Pancreas (tissue), 10 donors: ENCODE measurements at regions not wholly inside any gene's neighbourhood (a gene's known extent, or its start where the extent isn't known, plus 50 kb on each side); places are given as distances from the start of the nearest gene placed in this dataset.

Source experiments
- ATAC-seq, 4 donors: fragments of 200-7000 bp; cut with Tn5 transposase; one replicate each; pipeline versions ENCODE4 v1.8.0 to v1.9.1; 2020; ENCODE audit warnings: mild to moderate bottlenecking in 4 of 4, moderate library complexity in 4 of 4
- DNase-seq, 6 donors: peaks; one replicate each; pipeline ENCODE4 v3.0.0-alpha.2; 2020
- FAIRE-seq: peaks from 2 replicates; lab custom pipeline; 2012; peaks lifted over from hg19 to GRCh38; lab: Jason Lieb, UNC
- H3K27ac ChIP-seq, 4 donors: fragments of 200-600 bp; sonication (generic); 1 replicate in 3 of 4; 2 replicates in 1 of 4; pipeline versions ENCODE4 v1.5.0 to v1.8.0; 2020
- H3K27me3 ChIP-seq, 4 donors: fragments of 200-600 bp; one replicate each; pipeline ENCODE4 v1.8.0; 2021
- H3K36me3 ChIP-seq, 3 donors: fragments of 200-600 bp; sonication (generic) in 1 of 3; one replicate each; pipeline versions ENCODE4 v1.5.0 to v1.8.0; 2020 to 2021
- H3K4me1 ChIP-seq, 3 donors: fragments of 200-600 bp; one replicate each; pipeline ENCODE4 v1.8.0; 2021
- H3K4me3 ChIP-seq, 4 donors: fragments of 200-600 bp; sonication (generic) in 2 of 4; one replicate each; pipeline versions ENCODE4 v1.5.0 to v1.8.0; 2020 to 2021
- H3K9me3 ChIP-seq, 4 donors: fragments of 200-600 bp; one replicate each; pipeline ENCODE4 v1.8.0; 2021
- CTCF ChIP-seq, 4 donors: fragments of 200-600 bp; sonication (generic) in 3 of 4; IDR thresholded peaks; one replicate each; pipeline versions ENCODE4 v1.5.0 to v1.8.0; 2021; ENCODE audit warnings: antibody characterized with exemption in 4 of 4
- WGBS, 2 donors: extraction: QIAGEN DNeasy Blood & Tissue Kit; methylation state at CpG; one replicate each; pipeline ENCODE4 v1.1.7; 2013; 5-methylcytosine and 5-hydroxymethylcytosine counted together
- intact Hi-C, 3 donors: fragments of 100-400 bp; cut with DNase I; formaldehyde crosslinking; loops; one replicate each; pipeline versions ENCODE4 v1.11.1 to v1.14.2; 2022
- donor health status: healthy with polysubstance abuse.
- donor health status: DM: no; HTN: no; CAD: no; lungs with moderate emphysema.
- donor health status: DM: no; HTN: no; CAD: no.
- donor health status: control.
- donor health status: control.
- donor health status: Bipolar disorder and iron deficiency.
- donor health status: DM: yes; HTN: yes; CAD: no.
- donor health status: DM: no; HTN: no; CAD: no.
- donor health status: DM: no; HTN: no; CAD: no.
- donor health status: DM: yes; HTN: yes; CAD: no.

- FAIRE-seq (no peak), ATAC-seq (no peak), DNase-seq (no peak)
- Histone ChIP-seq H3K4me3 (no peak overlapping the region), H3K27ac (peak overlapping the region in 2 of 4 donors; percentile 74 to 90), H3K4me1 (peaks cover 4 to 44% (median 8%) of the 10 kb centered on the region in 3 donors), H3K9me3 (no peaks in the 10 kb centered on the region), H3K27me3 (no peaks in the 10 kb centered on the region), H3K36me3 (no peaks in the 10 kb centered on the region)
- intact Hi-C loops, result no loop called here
- no peak for TF ChIP-seq CTCF (IDR thresholded peaks at IDR 0.05)
- 89 to 95% methylated on average over 7 of the region's 7 CpGs for WGBS, 2 donors
These were observed 106.4 kb downstream of the ETS2 start for GRCh38 chr21:38912102-38912629.

- no peak for ATAC-seq
These were observed 105.9 kb downstream of the ETS2 start for GRCh38 chr21:38911484-38912101.

GRCh38 chr21:38910390-38911067 lies 104.8 kb downstream of the ETS2 start:
- no peaks in the 10 kb centered on the region for H3K9me3 ChIP-seq
- no peak overlapping the region for H3K4me3 ChIP-seq
- no peaks in the 10 kb centered on the region for H3K27me3 ChIP-seq
- DNase-seq (peak in 1 of 6 donors; percentile 55), FAIRE-seq (no peak), ATAC-seq (no peak)
- TF ChIP-seq CTCF (IDR thresholded peaks at IDR 0.05), result no peak
- peaks cover 6 to 47% (median 8%) of the 10 kb centered on the region in 3 donors for H3K4me1 ChIP-seq
- no peaks in the 10 kb centered on the region for H3K36me3 ChIP-seq
- intact Hi-C loops, result no loop called here
- peak overlapping the region in 2 of 4 donors; percentile 0 to 90 for H3K27ac ChIP-seq
- WGBS, 2 donors, result 68% methylated on average over 9 of the region's 9 CpGs

More at GRCh38 chr21:38911484-38912101, 105.9 kb downstream of the ETS2 start:
- peak overlapping the region in 1 of 4 donors; percentile 90 for H3K27ac ChIP-seq
- H3K9me3 ChIP-seq, result no peaks in the 10 kb centered on the region
- intact Hi-C loops, result no loop called here
- DNase-seq (no peak), FAIRE-seq (no peak)
- no peak for TF ChIP-seq CTCF (IDR thresholded peaks at IDR 0.05)
- H3K36me3 ChIP-seq, result no peaks in the 10 kb centered on the region
- 64 to 74% methylated on average over 3 of the region's 3 CpGs for WGBS, 2 donors
- peaks cover 6 to 45% (median 8%) of the 10 kb centered on the region in 3 donors for H3K4me1 ChIP-seq
- no peaks in the 10 kb centered on the region for H3K27me3 ChIP-seq
- H3K4me3 ChIP-seq, result no peak overlapping the region

GRCh38 chr21:38909929-38910328 lies 104.2 kb downstream of the ETS2 start:
- Histone ChIP-seq H3K9me3 (no peaks in the 10 kb centered on the region), H3K36me3 (no peaks in the 10 kb centered on the region), H3K4me1 (peaks cover 6 to 47% (median 8%) of the 10 kb centered on the region in 3 donors), H3K4me3 (no peak overlapping the region), H3K27me3 (no peaks in the 10 kb centered on the region), H3K27ac (peak overlapping the region in 3 of 4 donors; percentile 0 to 58 (median 33))
- 81 to 82% methylated on average over 7 of the region's 7 CpGs for WGBS, 2 donors
- no peak for DNase-seq
- no peak for TF ChIP-seq CTCF (IDR thresholded peaks at IDR 0.05)
- FAIRE-seq, result no peak
- no peak for ATAC-seq
- intact Hi-C loops, result no loop called here
